K562 (cell line): ENCODE measurements at regions not wholly inside any gene's neighbourhood (a gene's known extent, or its start where the extent isn't known, plus 50 kb on each side); places are given as distances from the start of the nearest gene placed in this dataset.

Source experiments
- NFIX ChIP-seq: fragments of 250-450 bp; sonication (Bioruptor Pico); IDR thresholded peaks from 2 replicates; pipeline ENCODE4 v1.4.0; 2020; ENCODE audit warnings: low read depth, mild to moderate bottlenecking, moderate library complexity
- SNIP1 ChIP-seq: fragments of 450-650 bp; IDR thresholded peaks from 2 replicates; pipeline ENCODE4 v1.7.1; 2017; ENCODE audit warnings: low read depth, mild to moderate bottlenecking
- ZNF274 ChIP-seq: IDR thresholded peaks from 2 replicates; pipeline ENCODE4 v1.6.1; 2011; ENCODE audit warnings: low read depth, mild to moderate bottlenecking, low read length, moderate library complexity, borderline replicate concordance
- ZNF79 ChIP-seq: fragments of 250-450 bp; sonication (Bioruptor Pico); IDR thresholded peaks from 2 replicates; pipeline ENCODE4 v1.4.0; 2020; ENCODE audit warnings: low read depth, mild to moderate bottlenecking, moderate library complexity
- TF ChIP-seq, protein P1 (sequence below): fragments of 450-650 bp; IDR thresholded peaks from 2 replicates; pipeline ENCODE4 v1.6.1; 2016; ENCODE audit warnings: low read depth

DNA sequence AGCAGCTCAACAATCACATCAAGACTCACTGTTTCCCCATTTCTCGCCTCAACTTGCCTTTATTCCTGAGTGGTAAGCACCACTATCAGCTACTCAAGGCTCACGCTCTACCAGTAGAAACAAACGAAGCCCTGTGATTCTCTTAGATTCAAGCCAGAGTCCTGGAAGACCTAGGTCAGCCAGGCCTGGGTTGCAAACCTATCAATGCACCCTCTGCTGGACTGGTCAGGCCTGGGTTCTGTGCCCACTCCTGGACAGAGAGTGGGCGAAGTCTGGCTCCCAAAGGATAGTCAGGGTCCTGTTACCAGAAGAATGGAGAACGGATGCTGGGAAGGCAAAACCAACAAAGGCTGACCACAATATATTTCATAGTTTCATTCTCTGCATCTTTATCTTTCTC is 308.4 kb downstream of the SHQ1 start (continued):
- TF ChIP-seq, protein P1, sequence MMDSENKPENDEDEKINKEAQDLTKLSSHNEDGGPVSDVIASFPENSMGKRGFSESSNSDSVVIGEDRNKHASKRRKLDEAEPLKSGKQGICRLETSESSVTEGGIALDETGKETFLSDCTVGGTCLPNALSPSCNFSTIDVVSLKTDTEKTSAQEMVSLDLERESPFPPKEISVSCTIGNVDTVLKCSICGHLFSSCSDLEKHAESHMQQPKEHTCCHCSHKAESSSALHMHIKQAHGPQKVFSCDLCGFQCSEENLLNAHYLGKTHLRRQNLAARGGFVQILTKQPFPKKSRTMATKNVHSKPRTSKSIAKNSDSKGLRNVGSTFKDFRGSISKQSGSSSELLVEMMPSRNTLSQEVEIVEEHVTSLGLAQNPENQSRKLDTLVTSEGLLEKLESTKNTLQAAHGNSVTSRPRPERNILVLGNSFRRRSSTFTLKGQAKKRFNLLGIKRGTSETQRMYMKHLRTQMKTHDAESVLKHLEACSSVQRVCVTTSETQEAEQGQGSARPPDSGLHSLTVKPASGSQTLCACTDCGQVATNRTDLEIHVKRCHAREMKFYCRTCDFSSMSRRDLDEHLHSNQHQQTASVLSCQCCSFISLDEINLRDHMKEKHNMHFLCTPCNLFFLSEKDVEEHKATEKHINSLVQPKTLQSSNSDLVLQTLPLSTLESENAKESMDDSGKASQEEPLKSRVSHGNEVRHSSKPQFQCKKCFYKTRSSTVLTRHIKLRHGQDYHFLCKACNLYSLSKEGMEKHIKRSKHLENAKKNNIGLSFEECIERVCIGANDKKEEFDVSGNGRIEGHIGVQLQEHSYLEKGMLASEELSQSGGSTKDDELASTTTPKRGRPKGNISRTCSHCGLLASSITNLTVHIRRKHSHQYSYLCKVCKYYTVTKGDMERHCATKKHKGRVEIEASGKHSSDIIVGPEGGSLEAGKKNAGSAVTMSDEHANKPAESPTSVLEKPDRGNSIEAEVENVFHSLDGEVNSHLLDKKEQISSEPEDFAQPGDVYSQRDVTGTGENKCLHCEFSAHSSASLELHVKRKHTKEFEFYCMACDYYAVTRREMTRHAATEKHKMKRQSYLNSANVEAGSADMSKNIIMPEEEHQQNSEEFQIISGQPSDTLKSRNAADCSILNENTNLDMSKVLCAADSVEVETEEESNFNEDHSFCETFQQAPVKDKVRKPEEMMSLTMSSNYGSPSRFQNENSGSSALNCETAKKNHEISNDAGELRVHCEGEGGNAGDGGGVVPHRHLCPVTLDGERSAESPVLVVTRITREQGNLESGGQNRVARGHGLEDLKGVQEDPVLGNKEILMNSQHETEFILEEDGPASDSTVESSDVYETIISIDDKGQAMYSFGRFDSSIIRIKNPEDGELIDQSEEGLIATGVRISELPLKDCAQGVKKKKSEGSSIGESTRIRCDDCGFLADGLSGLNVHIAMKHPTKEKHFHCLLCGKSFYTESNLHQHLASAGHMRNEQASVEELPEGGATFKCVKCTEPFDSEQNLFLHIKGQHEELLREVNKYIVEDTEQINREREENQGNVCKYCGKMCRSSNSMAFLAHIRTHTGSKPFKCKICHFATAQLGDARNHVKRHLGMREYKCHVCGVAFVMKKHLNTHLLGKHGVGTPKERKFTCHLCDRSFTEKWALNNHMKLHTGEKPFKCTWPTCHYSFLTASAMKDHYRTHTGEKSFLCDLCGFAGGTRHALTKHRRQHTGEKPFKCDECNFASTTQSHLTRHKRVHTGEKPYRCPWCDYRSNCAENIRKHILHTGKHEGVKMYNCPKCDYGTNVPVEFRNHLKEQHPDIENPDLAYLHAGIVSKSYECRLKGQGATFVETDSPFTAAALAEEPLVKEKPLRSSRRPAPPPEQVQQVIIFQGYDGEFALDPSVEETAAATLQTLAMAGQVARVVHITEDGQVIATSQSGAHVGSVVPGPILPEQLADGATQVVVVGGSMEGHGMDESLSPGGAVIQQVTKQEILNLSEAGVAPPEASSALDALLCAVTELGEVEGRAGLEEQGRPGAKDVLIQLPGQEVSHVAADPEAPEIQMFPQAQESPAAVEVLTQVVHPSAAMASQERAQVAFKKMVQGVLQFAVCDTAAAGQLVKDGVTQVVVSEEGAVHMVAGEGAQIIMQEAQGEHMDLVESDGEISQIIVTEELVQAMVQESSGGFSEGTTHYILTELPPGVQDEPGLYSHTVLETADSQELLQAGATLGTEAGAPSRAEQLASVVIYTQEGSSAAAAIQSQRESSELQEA, result no peak
- TF ChIP-seq ZNF79 (CRISPR knock-in tag) (no peak), SNIP1 (no peak), NFIX (CRISPR knock-in tag) (no peak), ZNF274 (no peak)
